CD4-positive, alpha-beta T cell treated with Interleukin-1 beta for 1 hour (primary cell): ENCODE measurements at regions not wholly inside any gene's neighbourhood (a gene's known extent, or its start where the extent isn't known, plus 50 kb on each side); places are given as distances from the start of the nearest gene placed in this dataset.

Experiments used
- DNase-seq, 2 donors: peaks; one replicate each; pipeline ENCODE4 v3.0.0-alpha.2; 2020 to 2022

DNA sequence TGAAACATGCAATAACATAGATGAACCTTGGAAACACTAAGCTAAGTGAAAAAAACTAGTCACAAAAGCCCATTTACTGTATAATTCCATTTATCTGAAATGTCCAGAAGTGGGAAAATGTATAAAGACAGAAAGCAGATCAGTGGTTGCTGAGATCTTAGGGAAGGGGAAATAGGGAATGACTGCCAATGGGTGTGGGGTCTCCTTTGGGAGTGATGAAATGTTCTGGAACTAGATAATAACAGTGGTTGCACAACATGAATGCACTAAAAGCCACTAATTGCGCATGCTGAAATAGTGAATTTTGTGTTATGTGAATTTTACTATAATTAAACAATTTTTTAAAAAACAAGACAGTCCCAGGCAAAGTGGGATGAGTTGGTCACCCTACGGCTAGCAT, 472.8 kb downstream of the CCDC171 start:
- no peak for DNase-seq

DNA sequence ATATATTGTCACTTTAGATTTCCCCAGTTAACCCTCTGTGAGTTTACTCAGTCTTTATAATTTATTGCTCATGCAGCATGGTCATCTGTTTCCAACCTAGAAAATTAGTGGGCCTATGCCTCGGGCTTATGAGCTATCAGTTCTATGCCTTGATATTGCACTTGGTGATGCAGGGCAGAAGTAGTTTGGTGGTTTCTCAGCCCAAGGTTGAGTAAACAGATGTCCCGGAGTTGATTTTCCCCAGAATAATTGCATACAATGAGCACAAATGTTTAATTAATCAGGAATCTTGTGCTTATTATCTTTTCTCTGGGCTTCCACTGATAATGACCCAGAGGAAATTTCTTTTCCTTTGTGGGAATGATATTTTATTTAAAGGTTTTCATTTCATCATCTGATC, 474.0 kb downstream of the CCDC171 start:
- DNase-seq = no peak

DNA sequence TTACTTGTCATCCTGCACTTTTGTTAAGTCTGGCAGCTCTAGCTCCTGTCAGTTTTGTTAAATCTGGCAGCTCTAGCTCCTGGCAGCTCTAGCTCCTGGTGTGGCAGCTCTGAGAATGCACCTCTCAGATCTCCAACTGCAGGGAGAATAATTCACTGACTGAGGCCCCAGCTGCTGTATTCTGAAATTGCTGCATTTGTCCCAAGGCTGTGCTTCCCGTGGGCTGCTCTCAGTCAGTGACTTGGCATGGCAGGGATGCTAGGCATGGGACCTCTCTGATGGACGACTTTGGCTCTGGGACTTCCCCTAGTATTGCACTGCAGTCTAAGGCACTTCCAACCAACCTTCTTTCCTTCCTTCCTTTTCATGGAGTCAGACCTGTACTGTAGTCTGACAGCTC, 475.7 kb downstream of the CCDC171 start:
- DNase-seq = no peak

DNA sequence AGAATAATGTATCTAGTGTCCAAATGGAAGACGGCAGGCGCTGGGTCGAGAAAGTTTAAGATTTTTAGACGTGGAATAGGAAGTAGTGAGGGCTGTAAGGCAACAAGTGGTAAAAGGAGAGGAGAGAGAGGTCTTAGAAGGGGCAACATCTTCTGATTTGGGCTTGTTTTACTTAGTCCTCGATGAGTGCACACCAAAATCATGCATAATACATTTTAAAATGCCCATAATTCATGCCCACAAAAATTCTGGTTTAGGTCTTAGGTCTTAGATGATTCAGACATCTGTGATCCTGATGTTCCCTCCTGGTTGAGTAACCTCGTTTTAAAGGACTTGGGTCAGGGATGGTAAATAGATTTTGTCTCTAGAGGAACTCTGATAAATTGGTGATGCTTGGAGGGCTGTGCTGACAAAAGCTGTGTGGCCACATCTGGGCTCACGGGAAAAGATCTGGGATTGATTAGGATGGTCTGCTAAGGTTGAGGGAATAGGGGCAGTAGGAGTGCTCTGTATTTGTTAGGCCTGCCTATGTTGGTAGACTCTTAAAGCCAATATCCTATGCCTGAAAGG, 476.3 kb downstream of the CCDC171 start:
- DNase-seq = no peak

DNA sequence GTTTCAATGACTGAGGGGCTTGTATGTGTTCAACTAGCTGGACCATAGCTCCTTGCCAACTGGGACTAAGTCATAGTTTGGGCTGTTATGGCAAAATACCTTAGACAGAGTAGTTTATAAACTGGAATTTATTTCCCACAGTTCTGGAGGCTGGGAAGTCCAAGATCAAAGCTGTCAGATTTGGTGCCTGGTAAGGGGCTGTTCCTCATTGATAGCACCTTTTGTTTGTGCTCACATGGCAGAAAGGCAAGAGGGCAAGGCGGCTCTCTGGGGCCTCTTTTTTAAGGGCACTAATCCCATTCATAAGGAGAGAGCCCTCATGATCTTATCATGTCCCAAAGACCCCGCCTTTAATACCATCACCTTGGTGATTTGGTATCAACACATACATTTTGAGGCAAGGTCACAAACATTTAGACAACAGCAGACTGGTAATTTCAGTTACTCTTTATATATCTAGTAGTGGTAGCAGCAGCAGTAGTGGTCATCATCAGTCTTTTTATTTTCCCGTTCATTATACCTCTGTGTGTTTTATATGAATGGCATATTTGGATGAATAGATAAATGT, 477.0 kb downstream of the CCDC171 start:
- DNase-seq = no peak

DNA sequence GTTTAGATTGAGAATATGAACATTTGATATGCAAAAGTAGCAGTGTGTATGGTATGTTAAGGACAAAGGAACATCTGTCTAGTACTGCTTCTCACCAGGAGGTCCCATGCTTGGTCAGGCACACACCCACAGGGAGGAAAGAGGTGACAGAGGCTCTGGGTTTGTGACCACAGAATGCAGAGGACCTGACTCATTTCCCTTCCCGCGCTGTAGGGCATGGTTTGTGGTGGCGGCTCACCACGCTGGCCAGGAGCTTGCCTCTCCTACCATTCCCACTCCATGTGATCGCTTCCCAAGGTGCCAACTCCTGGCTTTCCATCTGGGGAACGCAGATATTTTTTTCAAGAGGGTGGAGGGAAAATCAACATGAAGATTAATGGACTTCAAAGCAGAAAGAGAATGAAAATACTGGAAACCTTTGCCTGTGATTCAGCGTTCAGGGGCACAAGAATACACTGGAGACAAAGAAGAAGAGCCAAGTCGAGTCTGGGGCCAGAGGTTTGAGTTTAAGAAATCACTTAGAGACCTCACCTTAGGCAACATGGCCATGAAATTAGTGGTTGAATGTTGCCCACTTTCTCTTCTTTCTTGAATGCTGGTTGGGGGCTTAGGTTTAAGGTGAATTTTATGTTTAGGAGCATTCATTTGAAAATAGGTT, 477.8 kb downstream of the CCDC171 start:
- no peak for DNase-seq

DNA sequence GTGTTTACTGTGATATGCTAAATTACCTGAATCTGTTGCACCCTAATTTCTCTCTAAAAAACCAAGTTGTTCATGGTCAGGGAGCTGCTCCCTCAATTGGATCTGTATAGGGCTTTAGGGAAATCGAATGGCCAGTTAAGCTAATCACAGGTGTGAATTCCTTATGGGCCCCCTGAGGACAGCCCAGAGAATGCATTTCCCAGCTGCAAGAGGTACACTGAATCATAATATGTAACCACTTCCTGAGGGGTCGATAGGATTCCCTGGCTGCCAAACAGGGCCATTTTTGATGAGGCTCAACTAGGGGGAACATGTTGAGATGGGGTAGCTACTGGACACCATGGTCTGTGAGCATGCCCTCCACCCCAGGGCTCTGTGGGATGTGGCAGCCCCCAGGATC, 478.6 kb downstream of the CCDC171 start:
- DNase-seq = no peak

DNA sequence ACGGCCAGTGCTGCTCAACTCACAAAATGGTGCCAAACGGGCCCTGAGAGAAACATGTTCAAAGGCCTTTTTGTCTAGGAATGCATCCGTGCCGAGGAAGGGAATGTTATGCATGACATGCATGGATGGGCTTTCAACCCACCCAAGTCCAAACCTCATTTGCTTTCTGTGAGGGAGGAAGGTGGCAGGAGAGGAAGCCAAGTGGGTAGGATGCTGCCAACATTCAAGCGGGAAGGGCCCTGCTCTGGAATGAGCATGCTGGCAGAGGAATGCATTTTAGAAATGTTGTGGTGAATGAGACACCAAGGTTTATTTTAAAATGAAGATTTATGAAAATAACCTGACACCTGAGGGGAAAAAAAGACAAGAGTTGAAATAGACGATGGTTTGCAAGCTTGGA, 479.1 kb downstream of the CCDC171 start:
- no peak for DNase-seq

DNA sequence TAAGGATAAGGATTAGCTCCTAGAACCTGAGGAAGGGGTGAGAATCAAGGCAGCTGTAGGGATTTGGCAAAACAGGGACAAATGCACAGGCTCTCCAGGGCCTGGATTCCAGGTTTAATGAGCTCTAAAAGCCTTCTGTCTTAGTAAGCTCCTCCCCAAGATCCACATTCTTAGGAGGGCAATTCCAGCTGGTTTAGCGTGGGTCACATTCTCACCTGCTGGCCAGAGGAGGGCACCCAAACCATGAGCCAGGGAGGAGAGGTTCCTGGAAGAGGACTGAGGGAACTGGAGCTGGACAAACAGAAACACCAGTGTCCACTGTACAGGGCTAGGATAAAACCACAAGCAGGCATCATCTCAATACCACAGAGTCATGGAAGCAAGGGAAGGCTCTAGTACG, 480.0 kb downstream of the CCDC171 start:
- no peak for DNase-seq

DNA sequence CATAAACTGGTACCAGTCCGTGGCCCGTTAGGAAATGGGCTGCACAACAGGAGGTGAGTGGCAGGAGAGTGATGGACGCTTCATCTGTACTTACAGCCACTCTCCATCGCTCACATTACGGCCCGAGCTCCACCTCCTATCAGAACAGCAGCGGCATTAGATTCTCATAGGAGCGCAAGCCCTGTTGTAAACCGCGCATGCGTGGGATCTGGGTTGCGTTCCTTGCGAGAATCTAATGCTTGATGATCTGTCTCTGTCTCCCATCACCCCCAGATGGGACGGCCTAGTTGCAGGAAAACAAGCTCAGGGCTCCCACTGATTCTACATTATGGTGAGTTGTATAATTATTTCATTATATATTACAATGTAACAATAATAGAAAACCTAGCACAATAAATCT, 480.4 kb downstream of the CCDC171 start:
- DNase-seq = no peak

DNA sequence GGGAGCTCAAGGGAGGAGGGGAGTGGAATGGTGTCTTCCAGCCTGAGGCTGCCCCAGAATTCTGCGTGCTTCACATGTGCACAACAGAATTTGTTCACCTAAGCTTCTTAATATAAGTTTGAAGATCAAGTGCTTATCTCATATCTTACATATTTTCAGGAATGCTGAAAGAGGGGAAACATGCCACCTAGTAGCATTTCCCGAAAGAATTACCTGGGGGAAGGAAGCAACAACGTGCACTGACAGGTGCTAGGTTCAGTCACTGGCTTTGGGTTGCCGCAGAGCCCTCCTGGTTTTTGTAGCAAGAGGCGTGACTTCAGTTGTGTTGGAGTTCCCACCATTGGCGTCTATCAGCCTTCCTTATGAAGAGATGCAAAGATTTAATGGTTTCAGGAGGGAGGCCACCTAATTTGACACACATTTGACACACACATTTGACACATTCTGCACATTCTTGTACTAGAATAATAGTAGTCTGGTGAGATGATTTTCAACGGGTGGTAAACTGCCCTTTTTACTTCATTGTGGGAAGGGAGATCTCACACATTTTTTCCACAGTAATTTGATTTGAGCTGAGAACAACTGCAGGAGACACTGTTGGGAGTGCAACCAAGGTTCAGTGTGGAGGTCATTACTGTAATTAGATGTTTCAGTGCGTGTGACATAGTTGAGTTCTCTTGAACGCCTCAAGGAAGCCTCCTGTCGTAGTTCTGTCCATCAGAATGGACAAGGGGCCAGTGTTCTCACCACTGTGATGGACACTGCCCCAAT, 481.3 kb downstream of the CCDC171 start:
- DNase-seq = no peak

DNA sequence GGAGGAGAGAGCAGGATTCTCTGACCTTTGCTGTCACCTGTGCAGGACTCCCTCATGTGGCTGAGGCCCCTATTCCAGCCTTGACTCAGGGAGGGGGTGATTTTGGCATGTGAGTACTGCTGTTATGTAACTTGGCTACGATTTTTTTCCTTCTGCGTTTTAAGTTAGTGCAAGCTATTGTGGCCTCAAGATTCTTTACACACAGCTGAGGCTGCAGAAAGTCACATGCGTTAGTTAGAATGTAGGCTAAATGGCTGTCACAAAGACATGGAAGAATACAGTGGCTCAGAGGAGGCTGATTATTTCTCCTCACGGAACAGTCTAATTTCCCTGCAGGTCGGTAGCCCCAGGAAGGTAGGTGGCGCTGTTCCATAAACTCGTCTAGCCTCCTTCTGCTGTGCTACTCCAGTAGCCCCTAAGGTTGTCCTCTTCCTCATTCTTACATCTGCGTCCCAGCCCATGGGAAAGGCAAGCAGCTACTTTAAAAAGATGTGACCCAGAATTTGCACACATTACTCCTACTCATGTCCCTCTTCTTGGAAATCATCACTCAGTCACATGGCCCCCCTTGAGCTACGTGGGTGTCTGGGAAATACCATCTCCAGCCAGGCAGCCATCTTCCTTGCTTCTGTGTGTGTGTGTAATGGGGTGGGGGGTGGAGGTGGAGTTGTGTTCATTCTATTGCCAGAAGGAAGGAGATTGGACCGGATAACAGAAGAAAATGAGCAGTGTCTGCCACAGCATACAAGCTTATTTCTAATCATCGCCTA, 486.6 kb downstream of the CCDC171 start:
- DNase-seq = no peak

DNA sequence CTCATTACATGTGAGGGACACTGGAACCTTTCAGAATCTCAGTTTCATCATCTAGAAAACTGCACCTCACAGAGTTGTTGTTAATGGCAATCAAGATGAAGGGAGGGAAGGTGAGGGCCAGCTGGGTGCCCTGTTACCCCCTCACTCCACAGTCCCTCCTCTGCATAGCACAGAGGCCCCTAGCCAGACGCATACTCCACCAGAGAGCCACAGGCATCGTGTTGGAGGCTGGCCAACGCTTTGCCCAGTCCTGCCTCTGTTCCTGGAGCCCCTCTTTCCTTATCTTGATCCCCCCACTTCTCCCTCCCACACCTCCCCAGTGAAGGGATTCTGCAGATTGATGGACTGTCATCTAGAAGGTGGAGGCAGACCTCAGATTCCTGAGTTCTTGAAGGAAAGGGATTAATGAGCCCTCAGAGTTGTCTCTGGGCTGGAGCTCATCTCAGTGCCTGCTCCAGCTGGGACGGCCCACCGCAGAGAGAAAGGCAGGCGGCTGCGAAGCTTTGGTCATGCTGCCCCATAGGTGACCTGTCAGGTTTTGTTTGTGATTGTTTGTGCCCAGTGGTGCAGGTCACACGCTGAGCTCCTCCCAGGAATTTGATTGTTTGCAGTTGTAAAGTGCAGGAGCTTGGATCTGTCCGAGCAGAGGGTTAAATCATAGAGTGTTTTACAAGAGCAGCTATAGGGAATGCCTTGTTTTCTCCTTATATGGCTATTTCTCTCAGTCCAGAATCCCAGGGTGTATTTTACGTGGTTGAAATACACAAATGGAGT, 487.3 kb downstream of the CCDC171 start:
- no peak for DNase-seq

DNA sequence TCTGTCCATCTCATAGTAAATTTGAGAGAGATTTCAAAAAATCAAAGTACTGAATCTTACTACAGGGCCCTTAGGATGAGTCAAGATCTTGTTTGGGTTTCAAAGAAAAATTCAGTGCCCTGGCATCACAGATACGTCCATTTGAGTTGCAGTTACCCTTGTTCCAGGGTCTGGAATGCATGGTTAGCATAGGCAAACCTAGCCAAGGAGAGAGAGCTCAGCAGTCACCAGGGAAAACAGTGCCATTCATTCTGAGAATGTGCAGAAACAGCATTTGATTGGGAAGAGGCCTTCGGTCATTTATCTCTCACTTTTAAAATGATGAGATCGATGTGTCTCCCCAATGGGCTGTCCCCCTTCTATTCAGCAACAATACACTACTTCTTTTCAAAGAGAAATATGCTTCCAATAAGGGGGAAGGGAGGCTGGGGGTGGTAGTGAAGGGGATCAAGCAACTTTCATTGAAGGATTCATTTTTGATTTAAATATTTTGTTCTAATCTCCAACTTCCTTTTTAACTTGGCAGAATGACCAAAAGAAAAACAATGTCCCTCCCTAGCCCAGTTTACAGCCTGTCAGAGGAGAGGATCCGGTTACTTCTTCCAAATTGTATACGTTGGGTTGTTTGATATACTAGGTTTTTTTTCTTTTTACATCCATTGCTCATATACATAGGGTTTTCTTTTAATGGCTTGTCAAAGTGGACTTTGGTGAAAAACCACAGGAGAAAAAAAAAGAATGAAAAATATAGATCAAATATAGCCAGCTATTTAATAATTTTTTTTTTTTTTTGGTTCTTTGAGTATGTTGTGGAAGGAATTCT, 491.1 kb downstream of the CCDC171 start:
- no peak for DNase-seq

DNA sequence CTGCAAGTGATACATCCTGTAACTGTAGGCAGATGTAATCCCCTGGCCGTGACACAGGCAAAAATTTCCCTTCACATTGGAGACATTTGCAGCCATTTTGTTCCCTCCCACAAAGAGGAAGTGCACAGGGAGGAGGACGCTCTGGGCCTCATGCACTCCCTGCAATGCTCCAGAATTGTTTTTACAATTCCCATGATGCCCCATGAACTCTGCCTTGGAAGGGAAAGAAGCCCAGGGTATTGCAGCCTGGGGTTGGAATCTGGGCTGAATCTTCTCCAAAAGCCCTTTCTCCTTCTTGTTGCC, 491.7 kb downstream of the CCDC171 start:
- DNase-seq = no peak

DNA sequence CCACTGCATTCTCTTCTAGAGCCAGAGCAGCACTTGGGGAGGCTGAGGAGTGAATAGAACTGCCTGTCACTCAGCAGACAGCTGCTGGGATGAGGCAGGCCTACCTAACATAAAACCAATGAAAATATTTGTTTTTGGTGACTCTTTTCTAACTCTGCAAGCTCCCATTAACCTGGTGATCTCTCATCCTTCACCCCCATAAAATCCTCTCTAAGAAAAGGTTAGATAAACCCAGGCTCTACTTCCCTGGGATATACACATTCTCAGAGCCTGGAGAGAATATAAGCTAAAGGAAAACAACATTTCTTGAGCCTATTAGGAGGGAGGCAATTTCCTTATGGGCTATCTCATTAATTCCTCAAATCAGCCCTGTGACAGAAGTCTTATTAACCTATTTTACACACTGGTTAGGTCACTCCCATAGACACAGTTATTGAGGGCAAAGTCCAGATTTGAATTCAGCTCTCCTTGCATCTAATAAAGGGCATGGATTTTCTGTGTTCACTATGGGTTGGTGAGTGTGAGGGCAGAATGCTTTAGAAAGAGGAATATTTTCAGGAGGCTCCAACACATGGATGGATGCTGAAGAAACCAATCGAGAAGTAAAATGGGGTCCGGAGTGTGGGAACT, 492.9 kb downstream of the CCDC171 start:
- DNase-seq = no peak

DNA sequence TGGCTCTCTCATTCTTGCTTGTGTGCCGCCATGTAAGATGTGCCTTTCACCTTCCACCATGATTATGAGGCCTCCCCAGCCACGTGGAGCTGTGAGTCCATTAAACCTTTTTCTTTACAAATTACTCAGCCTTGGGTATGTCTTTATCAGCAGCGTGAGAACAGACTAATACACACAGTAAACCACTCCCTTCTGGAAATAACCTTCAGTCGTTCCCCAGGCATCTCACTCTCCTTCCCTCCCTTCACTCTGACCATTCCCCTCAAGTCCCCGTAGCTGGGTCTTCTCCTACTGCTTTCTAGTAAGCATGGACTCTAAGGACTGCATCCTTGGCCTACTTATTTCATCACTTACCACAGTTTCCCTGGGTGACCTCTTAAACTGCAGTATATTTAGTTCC, 493.9 kb downstream of the CCDC171 start:
- no peak for DNase-seq

DNA sequence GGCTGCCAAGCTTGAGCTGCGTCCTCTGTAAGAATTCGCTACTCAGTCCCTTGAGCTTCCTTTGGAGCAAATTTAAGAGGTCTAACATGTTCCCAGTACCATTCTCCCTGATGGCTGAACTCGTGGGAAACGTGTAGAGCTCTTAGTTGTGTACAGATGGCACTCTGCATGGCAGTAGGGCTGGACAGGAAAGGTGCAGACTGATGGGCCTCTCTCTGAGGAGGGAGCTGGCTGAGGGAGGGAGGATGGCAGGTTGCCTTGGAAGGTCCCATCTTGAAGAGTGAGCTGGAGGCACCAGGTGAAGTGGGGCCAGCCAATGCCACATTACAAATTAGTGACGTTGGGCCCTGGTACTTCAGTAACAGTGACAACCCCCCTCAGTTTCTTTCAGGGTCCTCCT, 495.3 kb downstream of the CCDC171 start:
- DNase-seq = no peak

DNA sequence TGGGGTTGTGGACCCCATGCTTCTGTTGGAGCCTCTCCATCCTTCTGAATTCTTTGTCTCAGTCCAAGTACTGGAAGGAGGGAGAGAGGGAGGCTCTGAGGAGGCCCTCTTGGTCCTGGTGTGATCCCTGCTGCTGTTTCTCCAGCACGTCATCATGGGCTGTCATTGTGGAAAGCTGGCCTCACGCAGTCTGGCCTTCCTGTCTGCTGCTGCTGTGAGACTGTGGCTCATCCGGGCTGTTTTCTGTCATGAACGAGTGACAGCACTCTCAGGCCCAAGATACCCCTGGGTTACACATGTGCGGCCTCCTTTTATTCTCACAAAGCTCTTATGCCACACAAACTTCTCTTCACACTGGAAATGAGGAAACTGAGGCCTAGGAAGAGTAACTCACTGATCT, 499.3 kb downstream of the CCDC171 start:
- DNase-seq = no peak

DNA sequence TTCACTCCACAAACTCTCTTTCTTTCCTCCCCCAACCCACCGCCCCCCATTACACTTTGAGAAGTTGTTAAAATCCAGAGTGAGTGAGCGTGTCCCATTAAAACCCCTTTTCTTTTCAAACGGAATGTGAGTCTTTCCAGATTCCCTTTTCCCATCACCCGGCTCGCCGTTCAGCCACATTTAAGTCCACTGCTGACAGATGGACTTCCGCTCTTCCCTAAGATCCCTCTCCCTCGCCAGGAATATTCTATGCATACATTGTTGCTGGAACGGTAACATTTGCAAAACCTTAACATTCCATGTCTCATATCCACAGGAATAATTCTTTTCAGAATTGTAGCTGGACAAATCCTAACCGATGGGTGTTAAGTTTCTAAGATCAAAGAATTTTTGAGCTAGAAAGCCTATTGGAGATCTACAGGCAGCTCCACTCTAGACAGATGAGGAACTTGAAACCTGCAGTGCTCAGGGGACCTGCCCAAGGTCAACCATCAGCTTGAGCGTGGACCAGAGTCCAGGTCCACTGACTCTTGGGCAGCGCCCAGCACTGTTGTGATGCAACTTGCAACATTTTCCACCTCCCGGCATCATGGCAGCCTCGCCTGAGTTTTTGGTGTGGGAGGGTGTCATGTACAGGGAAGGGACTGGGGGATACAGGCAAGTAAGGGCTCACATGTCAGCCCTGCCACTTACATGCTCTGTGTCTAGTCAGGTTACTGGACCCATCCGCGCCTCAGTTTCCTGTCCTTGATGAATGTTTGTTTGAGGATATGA, 500.1 kb downstream of the CCDC171 start:
- no peak for DNase-seq

DNA sequence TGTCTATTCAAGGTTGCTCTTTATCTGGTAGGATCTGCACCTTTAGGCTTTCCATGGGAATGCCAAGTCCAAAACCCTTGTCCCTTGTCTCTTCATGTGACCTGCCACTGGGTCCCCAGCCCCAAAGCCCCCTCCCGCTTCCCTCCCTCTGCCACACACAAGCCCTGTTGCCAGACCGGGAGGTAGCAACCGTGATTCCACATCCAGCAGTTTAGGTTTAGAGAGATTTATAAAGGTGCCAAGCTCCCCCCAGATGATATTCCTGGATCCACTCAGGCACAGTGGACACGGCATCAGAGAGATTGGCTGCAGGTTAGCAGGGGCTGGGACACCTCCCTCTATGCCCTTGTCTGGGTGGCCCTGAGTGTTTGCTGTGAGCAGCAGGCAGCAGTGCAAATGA, 504.7 kb downstream of the CCDC171 start:
- DNase-seq = no peak
